ENCODE measurements at regions not wholly inside any gene's neighbourhood (a gene's known extent, or its start where the extent isn't known, plus 50 kb on each side); places are given as distances from the start of the nearest gene placed in this dataset.

DNA sequence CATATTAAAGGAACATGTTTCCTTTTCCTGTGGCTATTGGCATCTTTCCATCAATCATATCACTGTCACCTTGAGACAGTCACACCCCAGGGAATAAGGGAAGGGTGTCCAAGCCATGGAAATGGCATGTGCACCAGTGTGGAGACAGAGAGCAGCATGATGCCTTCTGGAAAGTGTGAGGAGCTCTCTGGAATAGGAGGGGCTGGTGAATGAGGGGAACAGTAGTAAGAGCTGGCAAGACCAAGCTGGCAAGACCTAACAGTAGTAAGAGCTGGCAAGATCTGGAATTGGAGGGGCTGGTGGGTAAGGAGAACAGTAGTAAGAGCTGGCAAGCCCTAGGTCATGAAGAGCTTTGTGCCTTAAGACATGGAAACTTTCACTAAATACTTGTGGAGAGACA is 186.7 kb downstream of the C1orf94 start:
- TF ChIP-seq, protein P1, sequence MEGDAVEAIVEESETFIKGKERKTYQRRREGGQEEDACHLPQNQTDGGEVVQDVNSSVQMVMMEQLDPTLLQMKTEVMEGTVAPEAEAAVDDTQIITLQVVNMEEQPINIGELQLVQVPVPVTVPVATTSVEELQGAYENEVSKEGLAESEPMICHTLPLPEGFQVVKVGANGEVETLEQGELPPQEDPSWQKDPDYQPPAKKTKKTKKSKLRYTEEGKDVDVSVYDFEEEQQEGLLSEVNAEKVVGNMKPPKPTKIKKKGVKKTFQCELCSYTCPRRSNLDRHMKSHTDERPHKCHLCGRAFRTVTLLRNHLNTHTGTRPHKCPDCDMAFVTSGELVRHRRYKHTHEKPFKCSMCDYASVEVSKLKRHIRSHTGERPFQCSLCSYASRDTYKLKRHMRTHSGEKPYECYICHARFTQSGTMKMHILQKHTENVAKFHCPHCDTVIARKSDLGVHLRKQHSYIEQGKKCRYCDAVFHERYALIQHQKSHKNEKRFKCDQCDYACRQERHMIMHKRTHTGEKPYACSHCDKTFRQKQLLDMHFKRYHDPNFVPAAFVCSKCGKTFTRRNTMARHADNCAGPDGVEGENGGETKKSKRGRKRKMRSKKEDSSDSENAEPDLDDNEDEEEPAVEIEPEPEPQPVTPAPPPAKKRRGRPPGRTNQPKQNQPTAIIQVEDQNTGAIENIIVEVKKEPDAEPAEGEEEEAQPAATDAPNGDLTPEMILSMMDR (conservative IDR thresholded peaks at IDR 0.05): no peak
- no peak for TF ChIP-seq EZH2 (IDR thresholded peaks at IDR 0.05; ENCODE audit: low read depth)

All from PC-9 (cell line).